Panc1 (cell line): ENCODE measurements at regions not wholly inside any gene's neighbourhood (a gene's known extent, or its start where the extent isn't known, plus 50 kb on each side); places are given as distances from the start of the nearest gene placed in this dataset.

Source experiments
- SIN3A ChIP-seq: IDR thresholded peaks from 2 replicates; pipeline ENCODE4 v1.6.1; 2012; ENCODE audit warnings: low read depth, mild to moderate bottlenecking, low read length, moderate library complexity, borderline replicate concordance; ENCODE audit not compliant: insufficient read depth
- TCF7L2 ChIP-seq: IDR thresholded peaks from 2 replicates; pipeline ENCODE4 v1.6.1; 2011; ENCODE audit warnings: mild to moderate bottlenecking, low read depth, low read length, inconsistent platforms
- TF ChIP-seq, protein P1 (sequence below): fragments of 450-650 bp; IDR thresholded peaks from 2 replicates; pipeline ENCODE4 v1.5.1; 2017; ENCODE audit warnings: mild to moderate bottlenecking

DNA sequence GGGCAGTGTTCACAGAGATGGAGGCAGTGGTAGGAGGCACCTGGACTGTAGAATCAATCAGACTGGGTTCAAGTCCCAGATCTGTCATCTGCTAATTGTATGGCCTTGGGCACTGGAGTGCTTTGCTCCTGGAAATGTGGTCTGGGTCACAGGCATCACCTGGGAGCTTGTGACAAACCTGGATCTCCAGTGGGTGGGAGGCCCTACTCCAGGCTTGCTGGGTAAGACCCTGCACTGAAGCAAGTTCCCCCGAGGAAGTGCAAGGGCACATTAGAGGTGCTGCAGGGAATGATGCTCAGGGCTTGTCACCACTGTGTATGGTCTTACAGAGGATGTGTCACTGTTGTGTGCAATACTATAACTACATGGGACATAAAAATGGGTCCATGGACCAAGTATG is 220.5 kb upstream of the ID2 start:
- no peak for TF ChIP-seq SIN3A
- TF ChIP-seq, protein P1, sequence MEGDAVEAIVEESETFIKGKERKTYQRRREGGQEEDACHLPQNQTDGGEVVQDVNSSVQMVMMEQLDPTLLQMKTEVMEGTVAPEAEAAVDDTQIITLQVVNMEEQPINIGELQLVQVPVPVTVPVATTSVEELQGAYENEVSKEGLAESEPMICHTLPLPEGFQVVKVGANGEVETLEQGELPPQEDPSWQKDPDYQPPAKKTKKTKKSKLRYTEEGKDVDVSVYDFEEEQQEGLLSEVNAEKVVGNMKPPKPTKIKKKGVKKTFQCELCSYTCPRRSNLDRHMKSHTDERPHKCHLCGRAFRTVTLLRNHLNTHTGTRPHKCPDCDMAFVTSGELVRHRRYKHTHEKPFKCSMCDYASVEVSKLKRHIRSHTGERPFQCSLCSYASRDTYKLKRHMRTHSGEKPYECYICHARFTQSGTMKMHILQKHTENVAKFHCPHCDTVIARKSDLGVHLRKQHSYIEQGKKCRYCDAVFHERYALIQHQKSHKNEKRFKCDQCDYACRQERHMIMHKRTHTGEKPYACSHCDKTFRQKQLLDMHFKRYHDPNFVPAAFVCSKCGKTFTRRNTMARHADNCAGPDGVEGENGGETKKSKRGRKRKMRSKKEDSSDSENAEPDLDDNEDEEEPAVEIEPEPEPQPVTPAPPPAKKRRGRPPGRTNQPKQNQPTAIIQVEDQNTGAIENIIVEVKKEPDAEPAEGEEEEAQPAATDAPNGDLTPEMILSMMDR = no peak
- TF ChIP-seq TCF7L2 = no peak
